HG03103 (cell line): ENCODE measurements at regions not wholly inside any gene's neighbourhood (a gene's known extent, or its start where the extent isn't known, plus 50 kb on each side); places are given as distances from the start of the nearest gene placed in this dataset.
"Not testable (repeated sequence)": the region's sequence is repeated elsewhere in the genome, so short reads cannot be mapped to it uniquely, and the experiment has no call there.

Source experiments
- ATAC-seq: cut with Tn5 transposase; IDR thresholded peaks from one replicate; pipeline ENCODE4 v1.9.1; 2021; ENCODE audit warnings: low read depth; ENCODE audit not compliant: unreplicated experiment

- ATAC-seq: no peak
These were observed 158.3 kb upstream of the AADAT start for GRCh38 chr4:170248029-170248428.

DNA sequence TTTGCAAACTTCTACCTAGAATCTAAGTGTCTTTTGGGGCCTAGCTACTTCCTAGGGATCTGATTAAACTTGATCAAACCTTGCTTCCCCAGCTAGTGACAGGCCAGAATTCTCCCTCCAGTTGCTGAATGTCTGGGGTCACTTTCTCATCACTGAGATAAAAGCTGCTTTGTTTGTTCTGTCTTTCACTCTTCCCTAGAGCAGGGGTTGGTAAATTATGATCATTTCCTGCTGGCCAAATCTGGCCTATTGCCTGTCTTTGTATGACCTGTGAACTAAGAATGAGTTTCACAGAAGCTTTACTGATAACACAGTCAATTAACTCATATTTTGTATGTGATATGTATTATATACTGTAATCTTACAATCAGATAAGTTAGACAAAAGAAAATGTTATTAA is 157.8 kb upstream of the AADAT start:
- ATAC-seq: no peak

DNA sequence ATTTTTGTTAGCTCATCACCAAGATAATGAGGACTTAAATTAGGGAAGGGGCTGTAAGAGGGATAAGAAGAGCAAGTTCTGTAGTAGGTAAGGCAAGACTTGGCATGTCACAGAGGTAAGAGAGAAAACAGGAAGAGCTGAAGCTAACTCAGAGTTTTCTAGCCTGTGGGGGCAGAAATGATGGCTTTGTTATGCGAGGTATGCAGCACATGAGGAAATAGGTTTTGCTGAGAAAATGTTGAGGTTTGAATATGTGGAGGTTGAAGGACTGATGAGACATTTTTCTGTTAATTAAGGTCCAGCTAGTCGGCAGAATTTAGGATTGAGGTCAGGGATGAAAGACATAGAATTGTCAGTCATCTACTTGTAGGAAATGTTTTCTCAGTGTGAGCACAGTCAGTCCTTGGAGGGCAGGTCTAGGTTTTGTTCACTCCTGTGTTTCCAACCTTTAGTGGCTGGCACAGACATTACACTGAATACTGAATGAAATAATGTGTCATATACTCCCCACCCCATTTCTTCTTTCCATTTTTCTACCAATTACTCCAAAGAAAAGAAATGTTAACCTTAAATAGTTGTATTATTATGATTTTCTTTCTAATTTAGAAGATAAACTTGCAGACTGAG is 154.0 kb upstream of the AADAT start:
- no peak for ATAC-seq

DNA sequence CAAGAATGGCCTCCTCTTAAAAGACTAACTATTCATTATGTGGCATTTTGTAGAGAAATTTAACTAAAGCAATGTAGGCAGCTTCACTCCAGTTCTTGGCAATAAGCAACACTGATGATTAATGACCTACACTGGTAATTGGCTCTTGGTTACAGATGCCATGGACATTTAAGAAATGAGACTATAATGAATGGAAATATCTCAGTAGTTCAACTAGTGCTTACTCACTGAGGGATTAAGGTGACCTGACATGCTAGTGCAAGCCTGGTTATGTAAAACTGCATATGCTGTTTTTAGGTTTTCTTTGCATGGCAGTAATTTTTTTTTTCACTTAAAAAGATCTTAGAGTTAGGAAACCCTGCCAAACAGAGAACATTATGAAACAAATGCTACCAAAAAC is 152.7 kb upstream of the AADAT start:
- ATAC-seq: no peak

DNA sequence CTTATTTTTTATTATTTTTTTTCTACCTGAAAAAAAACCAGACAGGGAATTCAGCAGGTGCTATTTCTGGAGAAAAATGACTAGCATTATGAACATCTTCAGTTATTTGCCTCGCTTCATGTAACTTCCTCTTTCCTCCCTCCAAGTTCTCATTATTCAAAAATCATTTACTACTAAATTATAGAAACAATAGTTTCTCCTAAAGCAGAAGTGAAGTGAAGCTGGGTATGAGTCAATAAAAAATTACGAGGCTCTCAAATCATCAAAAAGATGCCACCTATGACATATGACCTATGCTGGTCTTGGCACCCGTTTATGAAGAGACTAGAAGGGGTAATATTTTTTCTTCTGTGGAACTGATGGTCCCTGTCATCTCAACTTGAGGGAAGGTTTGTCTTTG is 145.0 kb upstream of the AADAT start:
- ATAC-seq: peak; percentile 61

DNA sequence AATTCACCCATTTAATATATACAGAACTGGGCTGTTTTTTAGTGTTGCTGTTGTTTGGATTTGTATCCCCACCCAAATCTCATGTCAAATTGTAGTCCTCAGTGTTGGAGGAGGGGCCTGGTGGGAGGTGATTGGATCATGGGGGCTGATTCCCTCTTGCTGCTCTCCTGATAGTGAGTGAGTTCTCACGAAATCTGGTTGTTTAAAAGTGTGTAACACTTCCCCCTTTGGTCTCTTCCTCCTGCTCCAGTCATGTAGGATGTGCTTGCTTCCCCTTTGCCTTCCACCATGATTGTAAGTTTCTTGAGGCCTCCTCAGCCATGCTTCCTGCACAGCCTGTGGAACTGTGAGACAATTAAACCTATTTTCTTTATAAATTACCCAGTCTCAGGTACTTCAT is 141.6 kb upstream of the AADAT start:
- no peak for ATAC-seq

DNA sequence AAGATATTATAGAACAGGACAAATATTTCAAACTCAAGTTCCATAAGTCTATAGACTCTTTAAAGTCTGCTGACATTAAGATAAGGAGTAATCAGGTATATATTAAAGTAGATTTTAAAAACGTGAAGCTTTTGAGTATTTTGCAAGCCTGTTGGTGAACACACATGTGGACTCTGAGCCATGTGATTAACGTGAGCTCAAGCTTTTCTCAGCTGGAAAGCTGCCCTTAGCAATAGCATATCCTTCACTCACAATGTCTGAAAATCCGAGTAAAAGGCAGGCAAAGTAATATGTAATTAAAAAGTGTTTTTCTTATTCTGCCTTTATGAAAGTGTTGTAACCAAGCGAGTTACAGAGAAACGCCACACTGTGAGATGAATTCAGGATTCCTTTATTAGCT is 140.5 kb upstream of the AADAT start:
- no peak for ATAC-seq

- ATAC-seq: no peak
These were observed 139.2 kb upstream of the AADAT start for GRCh38 chr4:170229006-170229405.

DNA sequence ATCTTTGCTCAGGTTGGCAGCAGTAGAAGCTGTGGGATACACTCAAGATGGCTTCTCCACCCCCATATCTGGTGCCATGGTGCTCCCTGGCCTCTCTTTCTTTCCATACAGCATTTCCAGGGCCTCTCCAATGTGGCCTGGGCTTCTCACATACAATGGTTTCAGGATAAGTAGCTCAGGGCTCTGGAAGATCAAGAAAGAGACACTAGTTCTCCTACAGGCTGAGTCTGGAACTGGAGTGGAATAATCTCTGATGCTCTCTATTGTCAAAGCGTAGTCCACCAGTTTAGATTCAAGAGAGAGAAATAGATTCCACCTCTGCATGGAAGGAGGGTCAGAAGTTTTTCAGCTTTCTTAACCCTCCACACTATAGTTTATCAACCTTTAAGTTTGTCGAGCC is 138.2 kb upstream of the AADAT start:
- no peak for ATAC-seq

DNA sequence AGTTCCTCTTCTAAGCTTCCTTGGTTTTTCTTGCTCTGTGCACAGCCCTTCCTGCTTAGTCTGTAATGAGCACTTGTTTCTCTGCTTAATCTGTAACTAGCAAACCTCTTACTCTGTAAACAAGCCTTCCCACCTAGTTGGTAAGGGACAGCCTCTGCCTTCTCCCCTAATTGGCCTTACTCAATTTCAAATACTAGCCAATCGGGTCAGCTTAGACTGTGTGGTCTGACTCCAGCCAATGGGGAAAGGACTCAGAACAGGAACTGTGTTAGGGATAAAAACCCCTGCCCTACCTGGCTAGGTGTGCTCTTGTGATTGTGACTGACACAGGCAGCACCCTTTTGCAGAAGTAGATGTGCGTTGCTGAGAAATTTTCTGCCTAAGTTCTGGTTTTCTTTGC is 136.5 kb upstream of the AADAT start:
- ATAC-seq: no peak

GRCh38 chr4:170214731-170215130 is 125.0 kb upstream of the AADAT start:
- ATAC-seq: no peak

DNA sequence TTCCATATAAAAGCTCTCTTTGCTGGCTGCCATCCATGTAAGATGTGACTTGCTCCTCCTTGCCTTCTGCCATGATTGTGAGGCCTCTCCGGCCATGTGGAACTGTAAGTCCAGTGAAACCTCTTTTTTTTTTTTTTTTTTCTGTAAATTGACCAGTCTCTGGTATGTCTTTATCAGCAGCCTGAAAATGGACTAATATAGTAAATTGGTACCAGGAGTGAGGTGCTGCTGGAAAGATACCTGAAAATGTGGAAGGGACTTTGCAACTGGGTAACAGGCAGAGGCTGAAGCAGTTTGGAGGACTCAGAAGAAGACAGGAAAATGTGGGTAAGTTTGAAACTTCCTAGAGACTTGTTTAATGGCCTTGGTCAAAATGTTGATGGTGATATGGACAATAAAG is 124.3 kb upstream of the AADAT start:
- ATAC-seq: no peak

GRCh38 chr4:170202721-170203120 is 113.0 kb upstream of the AADAT start:
- peak; percentile 63 for ATAC-seq

- no peak for ATAC-seq
These were observed 109.0 kb upstream of the AADAT start for GRCh38 chr4:170198747-170199146.

- ATAC-seq: not testable (repeated sequence)
These were observed 105.0 kb upstream of the AADAT start for GRCh38 chr4:170194794-170195193.

DNA sequence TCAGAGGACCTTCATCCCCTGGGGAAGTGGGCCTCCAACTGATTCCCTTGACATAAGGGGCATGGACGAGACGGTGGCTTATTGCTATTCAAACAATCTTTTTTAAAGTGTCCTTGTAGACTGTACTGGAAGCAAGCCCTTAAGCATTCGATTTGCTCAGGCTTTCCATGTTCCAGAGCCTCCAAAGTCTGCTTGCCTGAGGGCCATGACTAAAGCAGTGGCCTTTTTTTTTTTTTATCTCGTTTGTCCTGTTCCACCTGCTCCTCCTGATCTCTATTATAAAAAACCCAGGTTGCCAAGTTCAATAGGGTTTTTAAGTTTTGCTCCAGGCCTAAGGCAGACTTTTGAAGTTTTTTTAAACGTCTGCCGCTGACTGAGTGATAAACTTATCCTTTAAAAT is 103.7 kb upstream of the AADAT start:
- ATAC-seq: no peak

GRCh38 chr4:170190265-170190664 is 100.5 kb upstream of the AADAT start:
- no peak for ATAC-seq

- ATAC-seq: no peak
These were observed 81.1 kb upstream of the AADAT start for GRCh38 chr4:170170861-170171260.

DNA sequence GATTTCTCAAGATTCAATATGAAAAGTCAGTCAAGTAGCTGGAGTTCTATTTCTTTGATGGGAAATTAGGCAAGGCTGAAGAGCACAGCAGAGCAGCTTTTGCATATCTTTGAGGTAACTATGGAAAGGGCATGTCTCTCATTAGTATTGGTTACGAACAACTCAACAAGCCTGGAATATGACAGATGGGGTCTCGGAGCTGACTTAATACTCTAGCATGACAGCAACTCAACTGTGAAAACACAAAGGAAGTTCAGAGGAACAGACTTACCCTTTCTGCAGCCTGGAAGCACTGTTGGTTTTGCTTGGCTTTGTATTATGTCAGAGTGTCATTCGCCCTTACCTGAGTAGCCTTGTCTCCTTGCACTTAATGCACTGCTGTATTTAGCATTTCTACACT is 79.9 kb upstream of the AADAT start:
- ATAC-seq: no peak

- no peak for ATAC-seq
These were observed 77.9 kb upstream of the AADAT start for GRCh38 chr4:170167678-170168077.

DNA sequence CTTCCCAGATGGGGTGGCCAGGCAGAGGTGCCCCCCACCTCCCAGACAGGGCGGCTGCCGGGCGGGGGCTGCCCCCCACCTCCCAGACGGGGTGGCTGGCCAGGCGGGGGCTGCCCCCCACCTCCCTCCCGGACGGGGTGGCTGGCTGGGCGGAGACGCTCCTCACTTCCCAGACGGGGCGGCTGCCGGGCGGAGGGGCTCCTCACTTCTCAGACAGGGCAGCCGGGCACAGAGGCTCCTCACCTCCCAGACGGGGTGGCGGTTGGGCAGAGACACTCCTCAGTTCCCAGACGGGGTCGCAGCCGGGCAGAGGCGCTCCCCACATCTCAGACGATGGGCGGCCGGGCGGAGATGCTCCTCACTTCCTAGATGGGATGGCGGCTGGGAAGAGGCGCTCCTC is 76.4 kb upstream of the AADAT start:
- ATAC-seq: not testable (repeated sequence)

GRCh38 chr4:170162416-170162815 is 72.7 kb upstream of the AADAT start:
- no peak for ATAC-seq

GRCh38 chr4:170157670-170158069 is 67.9 kb upstream of the AADAT start:
- no peak for ATAC-seq
